HL-60/S4 treated with retinoic acid at 250 ng/mL for 4 days and 3 days (cell line): ENCODE measurements at regions not wholly inside any gene's neighbourhood (a gene's known extent, or its start where the extent isn't known, plus 50 kb on each side); places are given as distances from the start of the nearest gene placed in this dataset.

Experiments
- in situ Hi-C: fragments of 300-500 bp; cut with MboI; formaldehyde crosslinking; loops from 2 replicates; pipeline ENCODE4 v1.7.0; 2022; ENCODE audit warnings: low sequenced_read_pairs

DNA sequence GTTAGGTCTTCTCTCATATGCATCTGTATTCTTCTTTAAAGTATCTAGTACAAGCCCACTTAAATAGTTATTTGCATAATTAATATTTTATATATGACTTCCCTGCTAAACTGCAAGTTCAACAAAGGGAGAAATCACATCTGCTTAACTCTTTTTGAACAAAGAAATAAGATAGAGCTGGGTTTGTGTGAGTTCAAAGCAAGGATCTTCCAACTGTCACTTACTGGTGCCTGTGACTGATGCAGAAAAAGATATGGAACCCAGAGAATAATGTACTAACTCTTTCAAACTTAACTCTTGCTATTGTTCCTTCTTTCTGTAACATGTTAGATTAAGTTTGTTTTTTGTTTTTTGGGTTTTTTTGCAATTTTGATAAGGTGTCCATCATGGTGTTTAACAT is 71.3 kb upstream of the SP4 start:
- in situ Hi-C loops, result no loop called here

DNA sequence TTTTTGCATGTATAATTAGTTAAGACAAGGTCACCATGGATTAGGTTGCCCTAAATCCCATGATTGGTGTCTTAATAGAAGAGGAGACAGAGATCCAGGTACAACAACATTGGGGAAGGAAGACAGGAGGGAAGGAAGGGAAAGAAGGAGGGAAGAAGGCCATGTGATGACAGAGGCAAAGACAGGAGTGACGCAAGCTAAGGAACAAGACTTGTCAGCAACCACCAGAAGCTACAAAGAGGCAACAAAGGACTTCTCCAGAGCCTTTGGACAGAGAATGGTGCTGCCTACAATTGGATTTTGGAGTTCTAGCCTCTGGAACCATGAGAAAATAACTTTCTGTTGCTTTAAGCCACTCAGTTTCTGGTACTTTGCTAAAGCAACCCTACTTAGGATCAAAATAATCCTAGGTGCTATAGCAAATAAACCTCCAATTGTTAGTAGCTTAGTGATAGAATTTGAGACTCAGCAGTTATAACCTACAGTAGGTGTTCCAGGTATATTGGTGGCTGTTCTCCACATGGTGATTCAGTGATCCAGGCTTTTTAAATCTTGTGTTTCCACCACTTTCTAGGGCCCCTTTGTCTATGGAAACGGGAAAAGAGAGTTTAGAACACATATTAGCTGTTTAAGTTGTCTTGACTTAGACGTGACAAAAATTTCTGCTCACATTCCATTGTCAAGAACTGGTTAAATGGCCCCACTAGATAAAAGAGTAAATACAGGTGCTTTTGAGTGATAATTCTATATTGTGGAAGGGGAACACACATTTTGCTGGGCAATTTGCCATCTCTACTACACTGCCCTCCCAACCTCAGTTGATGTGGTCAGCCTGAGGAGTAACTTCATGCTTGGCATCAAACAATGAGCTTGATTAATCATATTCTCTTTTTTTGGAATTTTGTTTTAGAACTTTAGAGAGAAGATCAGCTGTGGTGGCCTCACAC is 70.5 kb upstream of the SP4 start:
- in situ Hi-C loops, result no loop called here

DNA sequence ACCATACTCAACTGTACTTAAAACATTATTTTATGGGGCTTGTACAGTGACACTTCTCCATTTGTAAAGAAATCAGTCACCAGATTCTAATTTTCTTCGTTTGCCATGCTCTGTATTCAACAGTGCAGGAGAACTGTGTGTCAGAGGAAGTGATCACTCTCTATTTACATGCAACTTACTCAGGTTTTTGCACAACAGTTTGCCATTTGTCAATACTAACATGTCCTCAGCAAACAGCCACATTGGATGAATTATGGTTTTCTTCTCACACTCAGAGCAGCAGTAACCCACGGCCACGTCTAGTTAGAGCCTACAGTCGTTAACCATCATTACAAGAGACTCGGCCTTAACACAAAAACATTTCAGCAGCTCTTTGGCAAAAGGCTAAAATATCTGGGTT is 69.2 kb upstream of the SP4 start:
- in situ Hi-C loops, result no loop called here

DNA sequence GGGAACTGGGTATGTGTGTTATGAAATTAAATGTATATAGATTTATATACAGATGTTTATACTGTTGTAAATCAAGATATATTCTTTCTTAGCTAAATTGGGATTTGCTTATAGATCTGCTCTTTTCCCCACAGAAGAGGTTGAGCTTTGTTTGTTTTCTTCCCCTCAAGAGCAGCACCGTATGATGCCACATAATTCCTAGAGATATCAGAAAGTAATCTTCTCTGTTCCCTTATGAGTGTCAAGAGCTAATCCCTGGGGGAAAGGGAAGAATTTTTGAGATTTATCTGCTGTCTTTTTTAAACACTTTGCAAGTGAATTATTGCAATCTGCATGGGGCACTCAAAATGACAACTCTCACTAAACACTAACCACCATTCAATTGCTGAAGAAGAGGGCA is 68.7 kb upstream of the SP4 start:
- in situ Hi-C loops, result no loop called here

DNA sequence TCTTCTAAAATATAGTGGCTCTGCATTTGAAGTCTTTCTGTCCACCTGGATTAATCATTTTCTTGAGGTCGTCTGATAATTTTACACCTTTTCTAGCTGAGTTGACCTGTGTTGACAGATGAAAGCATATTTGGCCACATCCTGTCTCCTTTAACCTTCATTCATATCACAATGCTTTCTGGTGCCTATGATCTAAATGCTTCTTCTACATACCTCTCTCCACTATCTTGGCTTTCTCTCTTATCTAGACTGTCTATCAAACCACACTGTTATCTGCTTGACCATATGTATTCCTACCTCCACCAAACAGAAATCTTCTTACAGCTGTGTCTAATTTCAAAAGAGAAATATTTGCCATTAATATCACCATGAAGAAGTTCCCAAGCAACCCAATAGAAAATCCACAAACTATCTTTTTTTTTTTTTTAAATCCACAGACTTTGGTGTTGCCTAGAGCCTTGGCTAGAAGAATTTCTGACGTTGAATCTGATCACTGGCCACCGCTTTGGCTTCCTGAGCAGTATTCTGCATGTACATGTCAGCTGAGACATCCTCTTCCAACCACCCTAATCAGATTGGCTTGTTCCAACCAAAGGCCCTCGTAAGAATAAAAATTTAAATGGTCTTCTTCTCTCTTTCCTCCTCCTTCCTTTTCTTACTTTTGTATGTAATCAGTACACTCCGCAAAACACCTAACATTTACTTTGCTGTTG is 66.3 kb upstream of the SP4 start:
- in situ Hi-C loops, result no loop called here

DNA sequence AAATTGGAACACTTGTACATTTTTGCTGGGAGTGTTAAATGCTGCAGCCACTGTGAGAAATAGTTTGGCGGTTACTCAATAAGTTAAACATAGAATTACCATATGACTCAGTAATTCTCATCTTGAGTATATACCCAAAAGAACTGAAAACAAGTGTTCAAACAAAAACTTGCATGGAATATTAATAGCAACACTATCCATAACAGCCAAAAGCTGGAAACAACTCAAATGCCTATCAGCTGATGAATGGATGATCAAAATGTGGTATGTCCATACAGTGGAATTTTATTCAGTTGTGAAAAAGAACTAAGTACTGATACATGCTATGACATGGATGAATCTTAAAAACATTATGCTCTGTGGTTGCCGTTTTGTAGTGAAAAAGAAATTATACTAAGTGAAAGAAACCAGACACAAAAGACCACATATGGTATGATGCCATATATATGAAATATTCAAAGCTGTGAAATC is 63.0 kb upstream of the SP4 start:
- in situ Hi-C loops, result no loop called here

DNA sequence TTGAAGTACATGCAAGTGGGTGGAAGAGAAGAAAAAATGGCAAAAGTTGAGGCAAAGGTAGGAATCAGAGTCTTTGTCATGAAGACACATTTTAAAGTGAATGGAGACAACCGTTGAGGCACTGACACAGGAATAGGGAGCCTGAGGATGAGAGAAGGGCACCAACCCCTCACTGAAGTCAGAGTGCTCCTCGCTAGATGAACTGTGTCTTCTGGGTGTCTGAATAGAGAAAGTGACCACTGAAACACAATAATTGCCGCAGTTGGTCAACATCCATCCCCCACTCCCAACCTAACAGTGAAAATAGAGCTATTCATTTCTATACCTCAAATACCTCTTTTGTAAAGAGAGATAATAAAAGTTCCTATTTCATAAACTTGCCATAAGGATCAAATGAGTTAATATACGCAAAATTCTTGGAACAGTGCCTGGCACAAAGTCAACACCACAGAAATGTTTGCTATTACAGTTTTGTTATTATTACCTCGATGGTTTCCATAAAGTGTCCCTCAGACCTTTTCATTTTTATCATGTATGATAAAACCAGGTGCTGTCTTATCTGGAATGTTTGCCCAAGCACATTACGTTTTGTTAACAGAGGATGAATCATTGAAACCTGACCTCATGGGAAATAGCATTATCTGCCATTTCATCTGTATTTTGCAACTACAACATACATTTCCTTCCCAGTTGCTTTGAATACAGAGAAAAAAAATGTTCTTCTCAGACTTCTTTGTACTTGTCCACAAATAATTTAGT is 61.8 kb upstream of the SP4 start:
- in situ Hi-C loops, result no loop called here

DNA sequence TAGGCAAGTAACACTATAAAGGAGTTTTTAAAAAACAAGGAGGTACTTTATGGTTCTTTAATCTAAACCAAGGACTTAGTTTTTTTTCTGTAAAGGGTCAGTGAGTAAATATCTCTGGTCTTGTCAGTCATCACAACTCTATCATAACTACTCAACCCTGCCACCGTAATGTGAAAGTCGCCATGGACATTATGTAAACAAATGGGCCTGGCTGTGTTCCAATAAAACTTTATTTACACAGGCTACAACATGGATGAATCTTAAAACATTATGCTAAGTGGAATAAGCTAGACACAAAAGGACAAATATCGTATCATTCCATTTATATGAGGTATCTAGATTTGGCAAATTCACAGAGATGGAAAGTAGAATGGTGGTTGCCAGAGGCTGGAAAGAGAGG is 60.8 kb upstream of the SP4 start:
- in situ Hi-C loops, result no loop called here

DNA sequence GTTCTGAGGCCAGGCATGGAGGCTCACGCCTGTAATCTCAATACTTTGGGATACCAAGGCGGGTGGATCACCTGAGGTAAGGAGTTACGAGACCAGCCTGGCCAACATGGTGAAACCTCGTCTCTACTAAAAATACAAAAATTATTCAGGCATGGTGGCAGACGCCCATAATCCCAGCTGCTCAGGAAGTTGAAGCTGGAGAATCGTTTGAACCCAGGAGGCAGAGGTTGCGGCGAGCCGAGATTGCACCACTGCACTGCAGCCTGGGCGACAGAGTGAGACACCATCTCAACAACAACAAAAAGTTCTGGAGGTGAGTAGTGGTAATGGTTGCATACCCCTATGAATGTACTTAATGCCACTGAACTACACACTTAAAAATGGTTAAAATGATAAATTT is 60.3 kb upstream of the SP4 start:
- in situ Hi-C loops, result no loop called here

DNA sequence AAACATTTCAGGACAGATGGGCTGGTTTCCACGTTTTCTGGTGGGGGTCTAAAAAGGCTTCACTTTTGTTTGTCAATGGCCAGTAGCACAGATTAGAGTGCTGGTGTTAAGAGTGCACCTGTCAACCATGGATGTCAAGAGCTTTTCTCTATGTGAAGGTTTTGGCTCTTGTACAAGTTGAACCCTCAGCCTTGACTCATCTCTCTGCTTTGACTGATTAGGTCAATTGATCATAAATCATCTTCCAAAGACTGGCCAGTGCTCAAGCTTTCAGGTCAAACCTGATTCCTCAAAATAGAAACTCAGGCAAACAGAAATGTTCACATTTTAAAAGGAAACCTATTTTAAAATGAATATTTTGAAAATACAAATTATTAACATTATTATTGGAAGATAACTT is 59.6 kb upstream of the SP4 start:
- in situ Hi-C loops, result no loop called here

DNA sequence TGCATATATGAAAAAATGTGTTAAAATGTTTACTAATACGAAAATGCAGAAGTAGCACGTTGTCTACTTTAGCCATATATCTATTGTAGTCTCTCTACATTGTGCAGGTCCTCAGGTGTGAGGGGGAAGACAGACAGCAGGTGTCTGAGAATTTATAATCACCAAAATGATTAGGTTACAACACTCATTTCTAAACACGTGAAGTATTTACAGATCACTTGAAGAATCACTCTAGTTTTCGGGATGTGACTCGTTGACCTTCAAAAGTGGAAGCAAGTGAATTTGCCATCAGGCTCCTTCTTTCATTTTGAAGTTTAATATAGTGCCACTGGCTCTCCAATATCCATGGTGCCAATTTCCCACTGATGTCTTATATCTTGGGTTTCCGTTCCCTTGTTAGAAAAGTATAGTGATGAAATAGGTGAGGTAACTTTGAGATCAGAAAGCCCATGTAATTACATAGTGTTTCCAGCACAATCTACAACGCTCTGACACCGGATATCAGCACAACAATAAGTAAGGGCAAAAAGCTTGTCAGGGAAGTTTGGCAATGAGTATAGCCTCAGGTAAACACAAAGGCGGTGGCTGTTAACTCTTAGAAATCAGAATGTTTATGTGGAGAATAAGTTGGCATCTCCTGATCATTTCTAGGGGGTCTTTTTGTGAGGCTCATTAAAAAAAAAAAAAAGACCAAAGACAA is 57.5 kb upstream of the SP4 start:
- in situ Hi-C loops, result no loop called here

DNA sequence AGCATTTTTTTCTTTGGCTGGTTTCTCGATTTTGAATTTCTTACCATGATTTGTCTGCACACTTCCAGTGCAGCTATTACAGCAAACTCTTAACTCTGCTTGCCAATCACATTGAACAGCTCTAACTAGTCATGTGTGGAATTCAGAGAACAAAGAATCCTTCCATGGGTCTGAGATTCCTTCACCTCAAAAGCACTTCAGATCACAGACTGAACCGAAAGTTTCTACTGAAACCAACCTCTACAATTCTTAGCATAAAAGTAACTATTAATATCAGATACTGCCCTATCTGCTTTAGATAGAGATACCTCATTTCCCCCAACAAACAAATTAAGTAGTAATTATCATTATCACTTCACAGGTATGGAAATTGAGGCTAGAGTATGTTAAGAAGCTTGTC is 56.5 kb upstream of the SP4 start:
- in situ Hi-C loops, result no loop called here

DNA sequence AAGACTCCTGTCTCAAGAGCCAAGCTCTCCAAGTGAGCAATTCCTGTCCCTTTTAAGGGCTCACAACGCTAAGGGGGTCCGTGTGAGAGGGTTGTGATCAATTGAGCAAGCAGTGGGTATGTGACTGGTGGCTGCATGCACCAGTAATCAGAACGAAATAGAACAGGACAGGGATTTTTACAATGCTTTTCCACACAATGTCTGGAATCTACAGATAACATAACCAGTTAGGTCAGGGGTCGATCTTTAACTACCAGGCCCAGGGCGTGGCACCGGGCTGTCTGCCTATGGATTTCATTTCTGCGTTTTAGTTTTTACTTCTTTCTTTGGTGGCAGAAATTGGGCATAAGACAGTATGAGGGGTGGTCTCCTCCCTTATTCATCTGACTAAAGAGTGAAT is 54.9 kb upstream of the SP4 start:
- in situ Hi-C loops, result no loop called here

DNA sequence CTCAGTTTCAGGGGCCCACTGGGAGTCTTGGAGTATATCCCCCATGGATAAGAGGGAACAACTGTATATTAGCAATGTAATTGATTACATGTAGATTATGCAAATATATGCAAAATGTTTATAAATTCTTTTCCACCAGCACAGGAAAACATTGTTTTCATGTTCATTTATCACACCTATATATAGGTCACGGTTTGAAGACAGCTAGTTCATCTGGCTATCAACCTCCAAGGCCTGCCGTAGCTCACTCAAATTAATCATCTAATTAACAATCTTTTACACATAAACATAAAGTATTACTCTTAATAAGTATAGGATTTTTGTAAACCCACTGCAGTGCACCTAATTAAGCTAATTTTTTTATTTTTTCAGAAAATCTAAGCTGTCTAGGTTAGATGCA is 53.7 kb upstream of the SP4 start:
- in situ Hi-C loops, result no loop called here

DNA sequence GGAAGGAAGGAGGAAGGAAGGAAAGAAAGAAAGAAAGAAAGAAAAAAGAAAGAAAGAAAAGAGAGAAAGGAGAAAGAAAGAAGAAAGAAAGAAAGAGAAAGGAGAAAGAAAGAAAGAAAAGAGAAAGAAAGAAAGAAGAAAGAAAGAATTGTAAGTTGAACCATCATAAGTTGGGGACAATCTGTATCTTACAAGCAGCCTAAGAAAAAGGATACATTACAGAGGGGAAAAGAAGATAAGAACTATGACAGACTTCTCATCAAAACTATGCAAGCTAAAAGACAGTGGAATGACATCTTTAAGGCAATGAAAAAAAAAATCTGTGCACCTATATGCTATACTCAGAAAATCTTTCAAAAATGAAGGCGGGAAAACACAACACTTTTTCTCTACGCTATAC is 50.3 kb upstream of the SP4 start:
- in situ Hi-C loops, result no loop called here
